ENCODE measurements at regions not wholly inside any gene's neighbourhood (a gene's known extent, or its start where the extent isn't known, plus 50 kb on each side); places are given as distances from the start of the nearest gene placed in this dataset.

DNA sequence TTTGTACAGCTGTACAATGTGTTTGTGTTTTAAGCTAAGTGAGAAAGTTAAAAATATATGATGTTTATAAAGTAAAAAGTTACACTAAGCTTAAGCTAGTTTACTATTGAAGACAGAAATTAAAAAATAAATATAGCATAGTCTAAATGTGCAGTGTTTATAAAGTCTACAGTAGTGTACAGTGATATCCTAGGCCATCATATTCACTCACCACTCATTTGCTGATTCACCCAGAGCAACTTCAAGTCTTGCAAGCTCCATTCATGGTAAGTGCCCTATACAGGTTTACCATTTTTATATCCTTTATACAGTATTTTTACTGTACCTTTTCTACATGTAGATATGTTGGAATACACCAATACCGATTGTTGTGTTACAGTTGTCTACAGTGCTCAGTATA lies 553.2 kb upstream of the TBL1XR1 start:
- TF ChIP-seq TCF7L2 (IDR thresholded peaks at IDR 0.05; ENCODE audit: low read depth, low read length) (no peak), IRX3 (CRISPR knock-in tag; IDR thresholded peaks at IDR 0.05; ENCODE audit: borderline replicate concordance, low read depth) (no peak), POLR2A (IDR thresholded peaks at IDR 0.05; ENCODE audit: insufficient read depth in 1 of 2, low read depth in 2 of 2, low read length in 2 of 2) (no peak), FOXM1 (CRISPR knock-in tag; IDR thresholded peaks at IDR 0.05) (no peak), MEF2D (CRISPR knock-in tag; IDR thresholded peaks at IDR 0.05) (no peak), SRSF9 (IDR thresholded peaks at IDR 0.05; ENCODE audit: borderline replicate concordance, insufficient read depth, low read depth, low read length, poor library complexity, severe bottlenecking) (no peak), FOXA1 (IDR thresholded peaks at IDR 0.05) (no peak), FOXA1 (CRISPR knock-in tag; IDR thresholded peaks at IDR 0.05) (no peak), CSRNP1 (CRISPR knock-in tag; IDR thresholded peaks at IDR 0.05) (no peak), CREB1 (IDR thresholded peaks at IDR 0.05) (no peak), CREB1 (CRISPR knock-in tag; IDR thresholded peaks at IDR 0.05) (no peak), JUNB (CRISPR knock-in tag; IDR thresholded peaks at IDR 0.05; ENCODE audit: borderline replicate concordance) (no peak)
- TF ChIP-seq, protein P1, sequence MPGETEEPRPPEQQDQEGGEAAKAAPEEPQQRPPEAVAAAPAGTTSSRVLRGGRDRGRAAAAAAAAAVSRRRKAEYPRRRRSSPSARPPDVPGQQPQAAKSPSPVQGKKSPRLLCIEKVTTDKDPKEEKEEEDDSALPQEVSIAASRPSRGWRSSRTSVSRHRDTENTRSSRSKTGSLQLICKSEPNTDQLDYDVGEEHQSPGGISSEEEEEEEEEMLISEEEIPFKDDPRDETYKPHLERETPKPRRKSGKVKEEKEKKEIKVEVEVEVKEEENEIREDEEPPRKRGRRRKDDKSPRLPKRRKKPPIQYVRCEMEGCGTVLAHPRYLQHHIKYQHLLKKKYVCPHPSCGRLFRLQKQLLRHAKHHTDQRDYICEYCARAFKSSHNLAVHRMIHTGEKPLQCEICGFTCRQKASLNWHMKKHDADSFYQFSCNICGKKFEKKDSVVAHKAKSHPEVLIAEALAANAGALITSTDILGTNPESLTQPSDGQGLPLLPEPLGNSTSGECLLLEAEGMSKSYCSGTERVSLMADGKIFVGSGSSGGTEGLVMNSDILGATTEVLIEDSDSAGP (CRISPR knock-in tag; IDR thresholded peaks at IDR 0.05; ENCODE audit: borderline replicate concordance) = no peak
- TF ChIP-seq, protein P2, sequence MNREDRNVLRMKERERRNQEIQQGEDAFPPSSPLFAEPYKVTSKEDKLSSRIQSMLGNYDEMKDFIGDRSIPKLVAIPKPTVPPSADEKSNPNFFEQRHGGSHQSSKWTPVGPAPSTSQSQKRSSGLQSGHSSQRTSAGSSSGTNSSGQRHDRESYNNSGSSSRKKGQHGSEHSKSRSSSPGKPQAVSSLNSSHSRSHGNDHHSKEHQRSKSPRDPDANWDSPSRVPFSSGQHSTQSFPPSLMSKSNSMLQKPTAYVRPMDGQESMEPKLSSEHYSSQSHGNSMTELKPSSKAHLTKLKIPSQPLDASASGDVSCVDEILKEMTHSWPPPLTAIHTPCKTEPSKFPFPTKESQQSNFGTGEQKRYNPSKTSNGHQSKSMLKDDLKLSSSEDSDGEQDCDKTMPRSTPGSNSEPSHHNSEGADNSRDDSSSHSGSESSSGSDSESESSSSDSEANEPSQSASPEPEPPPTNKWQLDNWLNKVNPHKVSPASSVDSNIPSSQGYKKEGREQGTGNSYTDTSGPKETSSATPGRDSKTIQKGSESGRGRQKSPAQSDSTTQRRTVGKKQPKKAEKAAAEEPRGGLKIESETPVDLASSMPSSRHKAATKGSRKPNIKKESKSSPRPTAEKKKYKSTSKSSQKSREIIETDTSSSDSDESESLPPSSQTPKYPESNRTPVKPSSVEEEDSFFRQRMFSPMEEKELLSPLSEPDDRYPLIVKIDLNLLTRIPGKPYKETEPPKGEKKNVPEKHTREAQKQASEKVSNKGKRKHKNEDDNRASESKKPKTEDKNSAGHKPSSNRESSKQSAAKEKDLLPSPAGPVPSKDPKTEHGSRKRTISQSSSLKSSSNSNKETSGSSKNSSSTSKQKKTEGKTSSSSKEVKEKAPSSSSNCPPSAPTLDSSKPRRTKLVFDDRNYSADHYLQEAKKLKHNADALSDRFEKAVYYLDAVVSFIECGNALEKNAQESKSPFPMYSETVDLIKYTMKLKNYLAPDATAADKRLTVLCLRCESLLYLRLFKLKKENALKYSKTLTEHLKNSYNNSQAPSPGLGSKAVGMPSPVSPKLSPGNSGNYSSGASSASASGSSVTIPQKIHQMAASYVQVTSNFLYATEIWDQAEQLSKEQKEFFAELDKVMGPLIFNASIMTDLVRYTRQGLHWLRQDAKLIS (CRISPR knock-in tag; IDR thresholded peaks at IDR 0.05) = no peak
- TF ChIP-seq, protein P3, sequence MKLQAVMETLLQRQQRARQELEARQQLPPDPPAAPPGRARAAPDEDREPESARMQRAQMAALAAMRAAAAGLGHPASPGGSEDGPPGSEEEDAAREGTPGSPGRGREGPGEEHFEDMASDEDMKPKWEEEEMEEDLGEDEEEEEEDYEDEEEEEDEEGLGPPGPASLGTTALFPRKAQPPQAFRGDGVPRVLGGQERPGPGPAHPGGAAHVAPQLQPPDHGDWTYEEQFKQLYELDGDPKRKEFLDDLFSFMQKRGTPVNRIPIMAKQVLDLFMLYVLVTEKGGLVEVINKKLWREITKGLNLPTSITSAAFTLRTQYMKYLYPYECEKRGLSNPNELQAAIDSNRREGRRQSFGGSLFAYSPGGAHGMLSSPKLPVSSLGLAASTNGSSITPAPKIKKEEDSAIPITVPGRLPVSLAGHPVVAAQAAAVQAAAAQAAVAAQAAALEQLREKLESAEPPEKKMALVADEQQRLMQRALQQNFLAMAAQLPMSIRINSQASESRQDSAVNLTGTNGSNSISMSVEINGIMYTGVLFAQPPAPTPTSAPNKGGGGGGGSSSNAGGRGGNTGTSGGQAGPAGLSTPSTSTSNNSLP (IDR thresholded peaks at IDR 0.05; ENCODE audit: low read depth, low read length) = no peak
